ENCODE measurements at regions not wholly inside any gene's neighbourhood (a gene's known extent, or its start where the extent isn't known, plus 50 kb on each side); places are given as distances from the start of the nearest gene placed in this dataset.

DNA sequence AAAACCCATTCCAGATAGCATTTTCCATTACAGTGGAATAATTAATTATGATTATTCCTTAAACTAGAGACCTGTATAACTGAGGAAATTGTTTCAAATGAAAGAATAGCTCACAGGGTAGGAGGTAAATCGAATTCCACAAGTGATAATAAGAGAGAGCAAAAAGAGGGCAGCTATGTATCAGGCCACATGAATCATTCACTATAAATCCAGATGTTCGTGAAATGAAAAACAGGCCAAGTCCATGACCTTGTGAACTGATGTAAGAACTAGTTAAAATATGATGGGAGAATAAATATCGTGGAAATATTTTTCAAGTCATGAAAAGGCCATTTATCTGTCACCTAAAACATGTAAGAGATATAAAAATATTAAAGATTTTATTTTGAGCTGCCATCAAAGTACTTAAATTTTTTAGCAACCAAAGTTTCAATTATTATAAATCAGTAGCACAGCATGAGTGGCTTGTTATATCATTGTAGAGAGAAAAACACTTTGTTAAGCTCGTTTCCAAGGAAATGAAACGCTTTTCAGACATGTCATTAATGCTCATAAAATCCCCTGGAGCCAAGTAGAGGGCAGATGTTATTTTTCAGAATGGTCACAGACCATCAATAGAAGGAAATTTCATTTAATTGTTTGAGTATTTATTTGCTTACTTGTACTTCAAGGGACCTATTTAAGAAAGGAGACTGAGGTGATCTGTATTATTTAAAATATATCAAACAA is 120.6 kb upstream of the CDKN3 start:
- Histone ChIP-seq H3K27me3 (no peaks in the 10 kb centered on the region), H3K4me1 (no peaks in the 10 kb centered on the region), H3K4me3 (replicated peaks in 1 of 3) (no peak overlapping the region), H3K9me3 (no peaks in the 10 kb centered on the region), H3K27ac (no peak overlapping the region), H3K36me3 (no peaks in the 10 kb centered on the region)
- WGBS, 2 donors, result 75 to 77% methylated on average over 5 of the region's 5 CpGs
- DNase-seq, result no peak
- intact Hi-C loops (cut with DNase I), result no loop called here
- no peak for TF ChIP-seq POLR2A (IDR thresholded peaks at IDR 0.05)
- TF ChIP-seq, protein P1, sequence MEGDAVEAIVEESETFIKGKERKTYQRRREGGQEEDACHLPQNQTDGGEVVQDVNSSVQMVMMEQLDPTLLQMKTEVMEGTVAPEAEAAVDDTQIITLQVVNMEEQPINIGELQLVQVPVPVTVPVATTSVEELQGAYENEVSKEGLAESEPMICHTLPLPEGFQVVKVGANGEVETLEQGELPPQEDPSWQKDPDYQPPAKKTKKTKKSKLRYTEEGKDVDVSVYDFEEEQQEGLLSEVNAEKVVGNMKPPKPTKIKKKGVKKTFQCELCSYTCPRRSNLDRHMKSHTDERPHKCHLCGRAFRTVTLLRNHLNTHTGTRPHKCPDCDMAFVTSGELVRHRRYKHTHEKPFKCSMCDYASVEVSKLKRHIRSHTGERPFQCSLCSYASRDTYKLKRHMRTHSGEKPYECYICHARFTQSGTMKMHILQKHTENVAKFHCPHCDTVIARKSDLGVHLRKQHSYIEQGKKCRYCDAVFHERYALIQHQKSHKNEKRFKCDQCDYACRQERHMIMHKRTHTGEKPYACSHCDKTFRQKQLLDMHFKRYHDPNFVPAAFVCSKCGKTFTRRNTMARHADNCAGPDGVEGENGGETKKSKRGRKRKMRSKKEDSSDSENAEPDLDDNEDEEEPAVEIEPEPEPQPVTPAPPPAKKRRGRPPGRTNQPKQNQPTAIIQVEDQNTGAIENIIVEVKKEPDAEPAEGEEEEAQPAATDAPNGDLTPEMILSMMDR (IDR thresholded peaks at IDR 0.05), result no peak

DNA sequence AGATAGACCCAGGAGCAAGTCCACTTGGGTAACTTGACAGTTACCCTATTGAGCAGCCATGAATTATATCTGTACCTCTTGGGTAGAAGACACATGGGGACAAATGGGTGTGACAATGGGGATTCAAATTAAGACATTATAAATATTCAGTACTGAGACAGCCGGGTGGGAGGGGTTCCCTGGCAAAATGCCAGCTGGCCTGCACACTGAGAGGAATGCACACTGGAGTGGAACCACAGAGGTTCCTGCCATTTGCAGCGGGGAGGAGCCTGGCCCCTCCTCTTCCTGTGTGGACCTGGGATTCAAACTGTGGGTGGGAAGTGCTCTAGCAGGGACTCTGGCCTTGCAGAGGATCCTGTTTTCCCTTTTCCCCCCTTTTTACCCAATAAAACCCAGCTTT is 118.7 kb upstream of the CDKN3 start:
- peak; percentile 15 to 30 for DNase-seq
- Histone ChIP-seq H3K9me3 (no peaks in the 10 kb centered on the region), H3K27ac (no peak overlapping the region), H3K4me3 (replicated peaks in 1 of 3) (no peak overlapping the region), H3K4me1 (no peaks in the 10 kb centered on the region), H3K36me3 (no peaks in the 10 kb centered on the region), H3K27me3 (no peaks in the 10 kb centered on the region)
- WGBS, 2 donors, result 34 to 44% methylated on average over 2 of the region's 2 CpGs
- intact Hi-C loops (cut with DNase I), result no loop called here
- TF ChIP-seq, protein P1 (IDR thresholded peaks at IDR 0.05), result no peak
- TF ChIP-seq POLR2A (IDR thresholded peaks at IDR 0.05), result no peak

DNA sequence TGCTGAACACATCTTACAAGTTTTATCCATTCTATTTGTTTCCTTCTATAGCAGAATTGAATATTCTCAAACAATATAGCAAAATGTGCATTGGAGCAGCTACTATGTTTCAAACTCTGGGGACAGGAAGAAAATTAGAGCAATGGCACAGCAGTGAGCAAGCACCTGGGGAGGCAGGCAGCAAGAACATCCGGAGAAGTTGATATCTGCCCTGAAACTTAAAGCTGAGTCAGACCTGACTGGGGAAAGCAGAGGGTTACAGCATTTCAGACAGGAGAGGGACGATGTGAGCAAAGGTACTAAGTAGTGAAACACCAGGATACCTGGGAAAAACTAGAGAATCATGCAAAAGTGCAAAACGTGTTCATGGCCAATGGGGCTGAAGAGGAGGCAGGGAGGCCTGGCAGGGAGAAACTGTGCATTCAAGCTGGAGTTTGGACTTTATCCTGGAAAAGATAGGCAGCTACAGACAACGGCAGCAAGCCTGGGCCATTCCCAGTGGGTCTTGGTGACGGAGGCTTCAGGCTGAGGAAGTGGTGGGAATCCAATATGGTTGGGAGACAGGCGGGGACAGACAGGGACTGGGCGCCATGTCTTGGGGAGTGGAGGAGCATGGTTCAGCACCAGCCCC is 118.0 kb upstream of the CDKN3 start:
- H3K4me3 ChIP-seq (replicated peaks in 1 of 3), result no peak overlapping the region
- no peak for DNase-seq
- no peak overlapping the region for H3K27ac ChIP-seq
- no peaks in the 10 kb centered on the region for H3K36me3 ChIP-seq
- H3K4me1 ChIP-seq, result no peaks in the 10 kb centered on the region
- TF ChIP-seq, protein P1 (IDR thresholded peaks at IDR 0.05), result no peak
- no peak for TF ChIP-seq POLR2A (IDR thresholded peaks at IDR 0.05)
- 91 to 92% methylated on average over 7 of the region's 7 CpGs for WGBS, 2 donors
- no peaks in the 10 kb centered on the region for H3K9me3 ChIP-seq
- no peaks in the 10 kb centered on the region for H3K27me3 ChIP-seq
- intact Hi-C loops (cut with DNase I), result no loop called here

DNA sequence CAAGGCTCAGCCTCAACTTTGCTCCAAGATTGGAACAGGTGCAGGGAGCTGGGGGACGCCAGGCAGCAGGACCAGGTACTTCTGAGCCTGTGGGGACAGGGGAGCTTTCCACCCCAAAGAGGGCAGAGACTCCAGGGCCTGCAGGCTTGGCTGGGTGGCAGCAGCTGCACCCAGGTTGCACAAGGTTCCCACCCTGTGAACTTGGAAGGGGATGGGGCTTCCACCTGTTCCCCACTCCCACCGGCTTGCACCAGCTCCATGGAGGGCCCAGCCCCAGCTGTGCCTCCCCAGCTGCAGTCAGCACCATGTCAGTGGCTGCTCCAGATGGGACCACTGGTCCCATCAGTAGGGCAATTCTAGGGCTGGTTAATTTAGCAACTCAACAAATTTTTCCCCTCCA is 114.0 kb upstream of the CDKN3 start:
- H3K4me3 ChIP-seq (replicated peaks in 1 of 3), result no peak overlapping the region
- no peak for DNase-seq
- no peaks in the 10 kb centered on the region for H3K4me1 ChIP-seq
- H3K36me3 ChIP-seq, result no peaks in the 10 kb centered on the region
- intact Hi-C loops (cut with DNase I), result no loop called here
- no peaks in the 10 kb centered on the region for H3K9me3 ChIP-seq
- H3K27ac ChIP-seq, result no peak overlapping the region
- no peaks in the 10 kb centered on the region for H3K27me3 ChIP-seq
- 71 to 100% methylated on average over 1 to 2 of the region's 2 CpGs for WGBS, 2 donors
- TF ChIP-seq POLR2A (IDR thresholded peaks at IDR 0.05), result no peak
- TF ChIP-seq, protein P1 (IDR thresholded peaks at IDR 0.05), result no peak

DNA sequence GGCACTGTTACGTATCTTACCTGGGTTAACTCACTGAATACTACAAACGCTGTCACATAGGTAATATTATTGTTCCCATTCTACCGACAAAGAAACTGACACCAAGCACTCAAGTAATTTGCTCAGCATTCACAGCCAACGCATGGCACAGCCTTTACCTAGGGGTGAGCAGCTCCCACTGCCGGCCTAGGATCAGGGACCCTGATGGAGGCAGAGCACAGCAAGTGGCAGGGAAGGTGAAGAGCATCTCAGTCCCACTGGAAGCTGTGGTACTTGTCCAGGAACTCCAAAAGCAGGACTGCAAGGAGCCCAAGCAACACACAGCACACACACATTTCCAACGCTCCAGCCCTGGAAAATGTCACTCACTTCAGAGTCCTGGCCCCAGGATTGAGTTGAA is 111.8 kb upstream of the CDKN3 start:
- WGBS, 2 donors, result 90 to 94% methylated on average over 6 of the region's 6 CpGs
- Histone ChIP-seq H3K27ac (no peak overlapping the region), H3K27me3 (no peaks in the 10 kb centered on the region), H3K4me1 (no peaks in the 10 kb centered on the region), H3K4me3 (replicated peaks in 1 of 3) (no peak overlapping the region), H3K9me3 (no peaks in the 10 kb centered on the region), H3K36me3 (no peaks in the 10 kb centered on the region)
- no peak for DNase-seq
- TF ChIP-seq POLR2A (IDR thresholded peaks at IDR 0.05), result no peak
- intact Hi-C loops (cut with DNase I), result no loop called here
